ENCODE measurements at regions not wholly inside any gene's neighbourhood (a gene's known extent, or its start where the extent isn't known, plus 50 kb on each side); places are given as distances from the start of the nearest gene placed in this dataset.

DNA sequence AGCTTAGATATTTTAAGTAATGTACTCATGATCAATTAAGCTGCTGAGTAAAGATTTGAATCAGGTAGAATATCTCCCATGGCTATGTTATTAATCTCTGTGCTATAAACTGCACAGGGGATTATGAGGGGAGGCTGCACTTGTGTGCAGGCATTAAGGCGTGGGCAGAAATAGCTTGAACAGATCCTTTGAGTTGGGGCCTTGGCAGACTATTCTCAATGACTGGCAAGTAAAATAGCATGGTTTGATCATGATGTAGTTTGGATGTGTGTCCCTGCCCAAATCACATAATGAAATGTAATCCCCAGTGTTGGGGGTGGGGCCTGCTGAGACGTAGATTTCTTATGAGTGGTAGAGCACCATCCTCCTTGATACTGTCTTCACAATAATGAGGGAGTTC lies 220.3 kb downstream of the PLPP3 start:
- TF ChIP-seq POLR2AphosphoS5 (IDR thresholded peaks at IDR 0.05) (no peak), CTCF (IDR thresholded peaks at IDR 0.05) (no peak), POLR2A (IDR thresholded peaks at IDR 0.05) (no peak)

All from suprapubic skin (tissue), 4 donors.